ENCODE measurements at regions not wholly inside any gene's neighbourhood (a gene's known extent, or its start where the extent isn't known, plus 50 kb on each side); places are given as distances from the start of the nearest gene placed in this dataset.

DNA sequence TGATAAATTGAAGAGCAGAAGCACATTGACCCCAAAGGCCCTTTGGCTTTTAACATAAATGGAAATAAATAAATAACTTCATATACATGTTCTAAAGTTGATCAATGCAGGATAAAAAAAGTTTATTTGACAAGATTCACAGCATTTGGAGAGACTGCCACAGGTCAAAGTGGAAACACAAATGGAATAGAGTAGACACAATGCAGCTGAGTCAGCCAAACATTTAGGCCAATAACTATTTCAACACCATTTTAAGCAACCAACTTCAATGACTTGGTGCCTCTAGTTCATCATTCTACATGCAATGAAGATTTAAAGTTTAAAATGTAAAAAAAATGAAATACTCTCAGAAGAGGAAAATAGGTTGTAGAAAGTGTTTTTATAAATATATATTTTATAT is 365.2 kb downstream of the FAT4 start:
- intact Hi-C loops (cut with micrococcal nuclease) (no loop called here), dilution Hi-C loops (cut with MboI; ENCODE audit: extremely low pct_ligation_motif_present, low sequenced_read_pairs) (no loop called here)
- TF ChIP-seq, protein P1, sequence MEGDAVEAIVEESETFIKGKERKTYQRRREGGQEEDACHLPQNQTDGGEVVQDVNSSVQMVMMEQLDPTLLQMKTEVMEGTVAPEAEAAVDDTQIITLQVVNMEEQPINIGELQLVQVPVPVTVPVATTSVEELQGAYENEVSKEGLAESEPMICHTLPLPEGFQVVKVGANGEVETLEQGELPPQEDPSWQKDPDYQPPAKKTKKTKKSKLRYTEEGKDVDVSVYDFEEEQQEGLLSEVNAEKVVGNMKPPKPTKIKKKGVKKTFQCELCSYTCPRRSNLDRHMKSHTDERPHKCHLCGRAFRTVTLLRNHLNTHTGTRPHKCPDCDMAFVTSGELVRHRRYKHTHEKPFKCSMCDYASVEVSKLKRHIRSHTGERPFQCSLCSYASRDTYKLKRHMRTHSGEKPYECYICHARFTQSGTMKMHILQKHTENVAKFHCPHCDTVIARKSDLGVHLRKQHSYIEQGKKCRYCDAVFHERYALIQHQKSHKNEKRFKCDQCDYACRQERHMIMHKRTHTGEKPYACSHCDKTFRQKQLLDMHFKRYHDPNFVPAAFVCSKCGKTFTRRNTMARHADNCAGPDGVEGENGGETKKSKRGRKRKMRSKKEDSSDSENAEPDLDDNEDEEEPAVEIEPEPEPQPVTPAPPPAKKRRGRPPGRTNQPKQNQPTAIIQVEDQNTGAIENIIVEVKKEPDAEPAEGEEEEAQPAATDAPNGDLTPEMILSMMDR (IDR thresholded peaks at IDR 0.05; ENCODE audit: extremely low read depth in 1 of 2, insufficient read depth in 1 of 2, low read depth in 1 of 2, low read length in 2 of 2), result no peak
- no peak for TF ChIP-seq EZH2 (IDR thresholded peaks at IDR 0.05; ENCODE audit: borderline replicate concordance, low read depth, low read length, severe bottlenecking)
- no peak for TF ChIP-seq JUN (IDR thresholded peaks at IDR 0.05; ENCODE audit: borderline replicate concordance, insufficient read depth, insufficient read length, low read depth)
- TF ChIP-seq, protein P2, sequence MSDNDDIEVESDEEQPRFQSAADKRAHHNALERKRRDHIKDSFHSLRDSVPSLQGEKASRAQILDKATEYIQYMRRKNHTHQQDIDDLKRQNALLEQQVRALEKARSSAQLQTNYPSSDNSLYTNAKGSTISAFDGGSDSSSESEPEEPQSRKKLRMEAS (IDR thresholded peaks at IDR 0.05; ENCODE audit: insufficient read depth, insufficient read length), result no peak
- TF ChIP-seq GATA2 (IDR thresholded peaks at IDR 0.05; ENCODE audit: insufficient read depth, insufficient read length, low read depth, low read length), result no peak
- no peak for TF ChIP-seq FOS (IDR thresholded peaks at IDR 0.05; ENCODE audit: borderline replicate concordance, insufficient read depth, low read length)
- no peak for TF ChIP-seq POLR2A (IDR thresholded peaks at IDR 0.05; ENCODE audit: low read depth, low read length)
- no peak for TF ChIP-seq POLR2AphosphoS5 (IDR thresholded peaks at IDR 0.05; ENCODE audit: insufficient read depth, low read depth, low read length)
- no peak for TF ChIP-seq MYC (IDR thresholded peaks at IDR 0.05; ENCODE audit: low read depth, low read length)
- DNase-seq (ENCODE audit: low read depth, low spot score) (no peak), FAIRE-seq (no peak)
- no peaks in the 10 kb centered on the region for H3K9me3 ChIP-seq (replicated peaks; ENCODE audit: control insufficient read depth, insufficient read depth, low read length)
- H3K4me1 ChIP-seq (ENCODE audit: control insufficient read depth, extremely low read depth, insufficient read depth, low read length), result no peaks in the 10 kb centered on the region
- no peak overlapping the region for H3K4me3 ChIP-seq (replicated peaks in 1 of 3; ENCODE audit: insufficient read depth in 1 of 3, low read depth in 1 of 3, low read length in 3 of 3)
- H2AFZ ChIP-seq (ENCODE audit: low read depth, low read length), result no peak overlapping the region
- H3K9me1 ChIP-seq (replicated peaks; ENCODE audit: control insufficient read depth, extremely low read depth, insufficient read depth, low read length), result no peaks in the 10 kb centered on the region
- no peak overlapping the region for H3K27ac ChIP-seq (ENCODE audit: insufficient read depth, low read depth, low read length)
- no peaks in the 10 kb centered on the region for H3K36me3 ChIP-seq (ENCODE audit: control insufficient read depth in 2 of 2, extremely low read depth in 1 of 2, insufficient read depth in 2 of 2, low read length in 2 of 2)
- no peaks in the 10 kb centered on the region for H4K20me1 ChIP-seq (replicated peaks; ENCODE audit: control insufficient read depth, extremely low read depth, insufficient read depth, low read length)
- no peak overlapping the region for H3K4me2 ChIP-seq (ENCODE audit: insufficient read depth, low read length)
- ChIA-PET POLR2A (no interaction called here), CTCF (no interaction called here)
- H3K9ac ChIP-seq (replicated peaks; ENCODE audit: extremely low read depth, insufficient read depth, low read length), result no peak overlapping the region
- no peaks in the 10 kb centered on the region for H3K79me2 ChIP-seq (ENCODE audit: control insufficient read depth, insufficient read depth, low read length)
- H3K27me3 ChIP-seq (ENCODE audit: control insufficient read depth in 2 of 2, insufficient read depth in 2 of 2, low read length in 2 of 2), result no peaks in the 10 kb centered on the region
- BruUV-seq (replicated peaks), result no TSS peak
